ENCODE measurements at regions not wholly inside any gene's neighbourhood (a gene's known extent, or its start where the extent isn't known, plus 50 kb on each side); places are given as distances from the start of the nearest gene placed in this dataset.
A peak's percentile ranks its signal among the peaks of the same experiment; 100 is the strongest.

- no peak for DNase-seq
Measured at GRCh38 chr7:47636081-47636432, 54.1 kb upstream of the TNS3 start.

- no peak for DNase-seq
Measured at GRCh38 chr7:47635091-47636080, 53.5 kb upstream of the TNS3 start.

GRCh38 chr7:47634273-47634672 is 52.4 kb upstream of the TNS3 start:
- DNase-seq: peak; percentile 32

GRCh38 chr7:47633134-47633533 is 51.2 kb upstream of the TNS3 start:
- no peak for DNase-seq
